Daoy (cell line): ENCODE measurements at regions not wholly inside any gene's neighbourhood (a gene's known extent, or its start where the extent isn't known, plus 50 kb on each side); places are given as distances from the start of the nearest gene placed in this dataset.

Experiments used
- DNase-seq: peaks from one replicate; pipeline ENCODE4 v3.0.0-alpha.2; 2015; ENCODE audit warnings: low read depth

DNA sequence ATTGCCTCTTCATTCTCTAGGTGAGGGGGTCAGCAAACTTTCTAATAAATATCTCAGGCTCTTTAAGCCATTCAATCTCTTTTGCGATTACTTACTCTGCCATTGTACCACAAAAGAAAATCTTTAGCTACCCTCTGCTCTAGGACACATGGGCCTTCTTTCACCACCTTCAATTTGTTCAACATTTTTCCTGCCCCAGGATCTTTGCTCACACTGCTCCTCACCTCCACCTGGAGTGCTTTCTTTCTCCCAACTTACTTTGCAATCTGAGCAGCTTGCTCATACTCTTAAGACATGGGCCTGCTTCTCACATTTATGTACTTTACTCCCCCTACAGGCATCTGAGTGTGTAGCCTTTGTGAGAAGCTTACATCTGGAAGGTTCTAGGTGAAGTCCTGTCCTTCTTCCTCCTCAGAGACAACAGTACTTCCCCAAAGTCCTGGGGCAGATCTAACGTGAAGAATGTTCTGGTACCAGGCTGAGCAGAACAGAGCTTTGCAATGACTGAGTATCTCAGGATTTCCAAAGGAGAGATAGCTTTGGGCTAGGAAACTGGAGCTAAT is 55.0 kb upstream of the PRDM5 start:
- DNase-seq = peak; percentile 4

DNA sequence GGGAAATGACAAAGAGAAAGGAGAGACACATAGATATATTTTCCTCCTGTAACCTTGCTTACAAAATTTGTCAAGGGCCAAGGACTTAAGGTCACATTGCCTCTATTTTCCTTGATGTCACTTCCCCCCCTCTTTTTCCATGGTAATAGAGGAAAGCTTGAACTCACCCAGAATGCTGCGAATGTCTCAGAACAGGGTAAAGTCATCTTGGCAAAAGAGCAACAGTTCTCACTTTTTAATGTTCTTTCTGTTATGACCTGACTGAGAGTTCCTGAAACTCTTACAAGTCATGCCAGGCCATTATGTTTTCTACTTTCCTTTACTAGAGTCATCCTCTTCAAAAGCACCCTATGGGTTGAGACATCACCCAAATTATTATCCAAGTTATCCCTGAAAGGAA is 50.7 kb upstream of the PRDM5 start:
- DNase-seq = no peak
